ENCODE measurements at regions not wholly inside any gene's neighbourhood (a gene's known extent, or its start where the extent isn't known, plus 50 kb on each side); places are given as distances from the start of the nearest gene placed in this dataset.

GRCh38 chr5:17135050-17135449 lies 82.4 kb upstream of the BASP1 start:
- no peak for DNase-seq (ENCODE audit: low read depth, low spot score)
- in situ Hi-C loops (cut with HindIII; ENCODE audit: low pct_unique_long_range_greater_than_20kb, low sequenced_read_pairs), result no loop called here

- in situ Hi-C loops (cut with HindIII; ENCODE audit: low pct_unique_long_range_greater_than_20kb, low sequenced_read_pairs), result no loop called here
- no peak for DNase-seq (ENCODE audit: low read depth, low spot score)
Measured at GRCh38 chr5:17143335-17143734, 74.1 kb upstream of the BASP1 start.

- in situ Hi-C loops (cut with HindIII; ENCODE audit: low pct_unique_long_range_greater_than_20kb, low sequenced_read_pairs), result no loop called here
- DNase-seq (ENCODE audit: low read depth, low spot score), result no peak
Measured at GRCh38 chr5:17146280-17146841, 71.1 kb upstream of the BASP1 start.

GRCh38 chr5:17147170-17147569 lies 70.3 kb upstream of the BASP1 start:
- in situ Hi-C loops (cut with HindIII; ENCODE audit: low pct_unique_long_range_greater_than_20kb, low sequenced_read_pairs), result no loop called here

GRCh38 chr5:17147617-17148016 lies 69.8 kb upstream of the BASP1 start:
- in situ Hi-C loops (cut with HindIII; ENCODE audit: low pct_unique_long_range_greater_than_20kb, low sequenced_read_pairs), result no loop called here
- DNase-seq (ENCODE audit: low read depth, low spot score), result no peak

More at GRCh38 chr5:17147170-17147569, 70.3 kb upstream of the BASP1 start:
- no peak for DNase-seq (ENCODE audit: low read depth, low spot score)

- in situ Hi-C loops (cut with HindIII; ENCODE audit: low pct_unique_long_range_greater_than_20kb, low sequenced_read_pairs), result no loop called here
- DNase-seq (ENCODE audit: low read depth, low spot score), result no peak
Measured at GRCh38 chr5:17148481-17148880, 69.0 kb upstream of the BASP1 start.

- DNase-seq (ENCODE audit: low read depth, low spot score), result no peak
- in situ Hi-C loops (cut with HindIII; ENCODE audit: low pct_unique_long_range_greater_than_20kb, low sequenced_read_pairs), result no loop called here
Measured at GRCh38 chr5:17149786-17150185, 67.6 kb upstream of the BASP1 start.

- DNase-seq (ENCODE audit: low read depth, low spot score), result no peak
- in situ Hi-C loops (cut with HindIII; ENCODE audit: low pct_unique_long_range_greater_than_20kb, low sequenced_read_pairs), result no loop called here
Measured at GRCh38 chr5:17150531-17150930, 66.9 kb upstream of the BASP1 start.

- in situ Hi-C loops (cut with HindIII; ENCODE audit: low pct_unique_long_range_greater_than_20kb, low sequenced_read_pairs), result no loop called here
- no peak for DNase-seq (ENCODE audit: low read depth, low spot score)
Measured at GRCh38 chr5:17151686-17152085, 65.7 kb upstream of the BASP1 start.

GRCh38 chr5:17154211-17154996 lies 63.0 kb upstream of the BASP1 start:
- DNase-seq (ENCODE audit: low read depth, low spot score), result no peak
- in situ Hi-C loops (cut with HindIII; ENCODE audit: low pct_unique_long_range_greater_than_20kb, low sequenced_read_pairs), result no loop called here

GRCh38 chr5:17156463-17156862 lies 61.0 kb upstream of the BASP1 start:
- in situ Hi-C loops (cut with HindIII; ENCODE audit: low pct_unique_long_range_greater_than_20kb, low sequenced_read_pairs), result no loop called here
- no peak for DNase-seq (ENCODE audit: low read depth, low spot score)

- DNase-seq (ENCODE audit: low read depth, low spot score), result no peak
Measured at GRCh38 chr5:17157294-17157693, 60.1 kb upstream of the BASP1 start.

GRCh38 chr5:17157916-17158529 lies 59.4 kb upstream of the BASP1 start:
- no peak for DNase-seq (ENCODE audit: low read depth, low spot score)
- in situ Hi-C loops (cut with HindIII; ENCODE audit: low pct_unique_long_range_greater_than_20kb, low sequenced_read_pairs), result no loop called here

More at GRCh38 chr5:17157294-17157693, 60.1 kb upstream of the BASP1 start:
- in situ Hi-C loops (cut with HindIII; ENCODE audit: low pct_unique_long_range_greater_than_20kb, low sequenced_read_pairs), result no loop called here

- DNase-seq (ENCODE audit: low read depth, low spot score), result no peak
- in situ Hi-C loops (cut with HindIII; ENCODE audit: low pct_unique_long_range_greater_than_20kb, low sequenced_read_pairs), result no loop called here
Measured at GRCh38 chr5:17160756-17161040, 56.7 kb upstream of the BASP1 start.

GRCh38 chr5:17161662-17162061 lies 55.8 kb upstream of the BASP1 start:
- in situ Hi-C loops (cut with HindIII; ENCODE audit: low pct_unique_long_range_greater_than_20kb, low sequenced_read_pairs), result no loop called here
- no peak for DNase-seq (ENCODE audit: low read depth, low spot score)

GRCh38 chr5:17163221-17163620 lies 54.2 kb upstream of the BASP1 start:
- DNase-seq (ENCODE audit: low read depth, low spot score), result no peak
- in situ Hi-C loops (cut with HindIII; ENCODE audit: low pct_unique_long_range_greater_than_20kb, low sequenced_read_pairs), result no loop called here

- in situ Hi-C loops (cut with HindIII; ENCODE audit: low pct_unique_long_range_greater_than_20kb, low sequenced_read_pairs), result no loop called here
- no peak for DNase-seq (ENCODE audit: low read depth, low spot score)
Measured at GRCh38 chr5:17167171-17167891, 50.1 kb upstream of the BASP1 start.
